ENCODE measurements at regions not wholly inside any gene's neighbourhood (a gene's known extent, or its start where the extent isn't known, plus 50 kb on each side); places are given as distances from the start of the nearest gene placed in this dataset.

- Histone ChIP-seq H2BK15ac (ENCODE audit: low read length) (no peak overlapping the region), H2BK5ac (ENCODE audit: low read length) (no peak overlapping the region), H2BK120ac (ENCODE audit: low read depth, low read length) (no peak overlapping the region), H3K27ac (replicated peaks; ENCODE audit: low read length) (no peak overlapping the region), H3K9ac (ENCODE audit: low read depth, low read length, poor library complexity) (no peak overlapping the region), H4K8ac (ENCODE audit: low read depth, low read length) (no peak overlapping the region), H3K4me3 (ENCODE audit: low read length in 2 of 2) (no peak overlapping the region), H3K23ac (ENCODE audit: low read depth, low read length, poor library complexity) (no peak overlapping the region), H2BK12ac (ENCODE audit: low read length) (no peak overlapping the region), H4K91ac (ENCODE audit: low read depth, low read length, poor library complexity) (no peak overlapping the region), H3K14ac (ENCODE audit: low read length) (no peak overlapping the region), H3K4ac (ENCODE audit: low read length) (no peak overlapping the region), H2AK5ac (ENCODE audit: low read depth, low read length) (no peak overlapping the region), H3K36me3 (replicated peaks in 1 of 2; ENCODE audit: control insufficient read depth in 2 of 2, insufficient read depth in 2 of 2, low read length in 2 of 2) (no peaks in the 10 kb centered on the region), H3K27me3 (ENCODE audit: control insufficient read depth in 3 of 3, insufficient read depth in 3 of 3, low read depth in 1 of 3, low read length in 3 of 3) (no peaks in the 10 kb centered on the region), H3K9me3 (replicated peaks in 1 of 2; ENCODE audit: control insufficient read depth in 2 of 2, insufficient read depth in 1 of 2, low read depth in 1 of 2, low read length in 2 of 2) (peaks cover 3 to 5% of the 10 kb centered on the region in 2 donors), H3K4me1 (ENCODE audit: control insufficient read depth in 2 of 2, insufficient read depth in 1 of 2, low read depth in 1 of 2, low read length in 2 of 2) (peaks cover 0 to 11% of the 10 kb centered on the region in 2 donors), H3K4me2 (ENCODE audit: insufficient read depth, low read length, poor library complexity, severe bottlenecking) (no peak overlapping the region), H3K18ac (ENCODE audit: low read length) (no peak overlapping the region), H3K79me1 (ENCODE audit: low read depth, low read length) (no peaks in the 10 kb centered on the region), H2AFZ (ENCODE audit: low read length) (no peak overlapping the region)
- no peak for DNase-seq (ENCODE audit: low spot score)
- WGBS, 2 donors (ENCODE audit: extremely low coverage in 2 of 2, insufficient read length in 2 of 2, insufficient replicate concordance in 1 of 2): no CpG with 5 or more reads among the region's 1 CpG
These were observed 54.7 kb upstream of the PRLR start for GRCh38 chr5:35285011-35285410.

GRCh38 chr5:35284364-35284763, 54.1 kb upstream of the PRLR start:
- H3K27me3 ChIP-seq (ENCODE audit: control insufficient read depth in 3 of 3, insufficient read depth in 3 of 3, low read depth in 1 of 3, low read length in 3 of 3): no peaks in the 10 kb centered on the region
- H3K4me3 ChIP-seq (ENCODE audit: low read length in 2 of 2): no peak overlapping the region
- H3K9ac ChIP-seq (ENCODE audit: low read depth, low read length, poor library complexity): no peak overlapping the region
- H3K4me2 ChIP-seq (ENCODE audit: insufficient read depth, low read length, poor library complexity, severe bottlenecking): no peak overlapping the region
- no peak overlapping the region for H3K23ac ChIP-seq (ENCODE audit: low read depth, low read length, poor library complexity)
- no peak overlapping the region for H2BK5ac ChIP-seq (ENCODE audit: low read length)
- no peak overlapping the region for H2AK5ac ChIP-seq (ENCODE audit: low read depth, low read length)
- H4K91ac ChIP-seq (ENCODE audit: low read depth, low read length, poor library complexity): no peak overlapping the region
- DNase-seq (ENCODE audit: low spot score): no peak
- no peak overlapping the region for H3K27ac ChIP-seq (replicated peaks; ENCODE audit: low read length)
- H3K36me3 ChIP-seq (replicated peaks in 1 of 2; ENCODE audit: control insufficient read depth in 2 of 2, insufficient read depth in 2 of 2, low read length in 2 of 2): no peaks in the 10 kb centered on the region
- H4K8ac ChIP-seq (ENCODE audit: low read depth, low read length): no peak overlapping the region
- peaks cover 3 to 5% of the 10 kb centered on the region in 2 donors for H3K9me3 ChIP-seq (replicated peaks in 1 of 2; ENCODE audit: control insufficient read depth in 2 of 2, insufficient read depth in 1 of 2, low read depth in 1 of 2, low read length in 2 of 2)
- H2BK15ac ChIP-seq (ENCODE audit: low read length): no peak overlapping the region
- no peak overlapping the region for H3K4ac ChIP-seq (ENCODE audit: low read length)
- no peaks in the 10 kb centered on the region for H3K79me1 ChIP-seq (ENCODE audit: low read depth, low read length)
- H2AFZ ChIP-seq (ENCODE audit: low read length): no peak overlapping the region
- no peak overlapping the region for H3K14ac ChIP-seq (ENCODE audit: low read length)
- peaks cover 0 to 11% of the 10 kb centered on the region in 2 donors for H3K4me1 ChIP-seq (ENCODE audit: control insufficient read depth in 2 of 2, insufficient read depth in 1 of 2, low read depth in 1 of 2, low read length in 2 of 2)
- H2BK12ac ChIP-seq (ENCODE audit: low read length): no peak overlapping the region
- H3K18ac ChIP-seq (ENCODE audit: low read length): no peak overlapping the region
- H2BK120ac ChIP-seq (ENCODE audit: low read depth, low read length): no peak overlapping the region

- no peak overlapping the region for H2AK5ac ChIP-seq (ENCODE audit: low read depth, low read length)
- no peak overlapping the region for H3K4me3 ChIP-seq (ENCODE audit: low read length in 2 of 2)
- H2AFZ ChIP-seq (ENCODE audit: low read length): no peak overlapping the region
- H3K27me3 ChIP-seq (ENCODE audit: control insufficient read depth in 3 of 3, insufficient read depth in 3 of 3, low read depth in 1 of 3, low read length in 3 of 3): no peaks in the 10 kb centered on the region
- H3K9ac ChIP-seq (ENCODE audit: low read depth, low read length, poor library complexity): no peak overlapping the region
- H3K27ac ChIP-seq (replicated peaks; ENCODE audit: low read length): no peak overlapping the region
- peaks cover 0 to 11% of the 10 kb centered on the region in 2 donors for H3K4me1 ChIP-seq (ENCODE audit: control insufficient read depth in 2 of 2, insufficient read depth in 1 of 2, low read depth in 1 of 2, low read length in 2 of 2)
- no peak overlapping the region for H2BK12ac ChIP-seq (ENCODE audit: low read length)
- H3K36me3 ChIP-seq (replicated peaks in 1 of 2; ENCODE audit: control insufficient read depth in 2 of 2, insufficient read depth in 2 of 2, low read length in 2 of 2): no peaks in the 10 kb centered on the region
- no peak overlapping the region for H4K91ac ChIP-seq (ENCODE audit: low read depth, low read length, poor library complexity)
- H3K18ac ChIP-seq (ENCODE audit: low read length): no peak overlapping the region
- H2BK5ac ChIP-seq (ENCODE audit: low read length): no peak overlapping the region
- no peak for DNase-seq (ENCODE audit: low spot score)
- H3K14ac ChIP-seq (ENCODE audit: low read length): no peak overlapping the region
- WGBS, 2 donors (ENCODE audit: extremely low coverage in 2 of 2, insufficient read length in 2 of 2, insufficient replicate concordance in 1 of 2): no CpG with 5 or more reads among the region's 1 CpG
- no peaks in the 10 kb centered on the region for H3K79me1 ChIP-seq (ENCODE audit: low read depth, low read length)
- H4K8ac ChIP-seq (ENCODE audit: low read depth, low read length): no peak overlapping the region
- no peak overlapping the region for H2BK15ac ChIP-seq (ENCODE audit: low read length)
- H3K23ac ChIP-seq (ENCODE audit: low read depth, low read length, poor library complexity): no peak overlapping the region
- no peak overlapping the region for H3K4ac ChIP-seq (ENCODE audit: low read length)
- H3K4me2 ChIP-seq (ENCODE audit: insufficient read depth, low read length, poor library complexity, severe bottlenecking): no peak overlapping the region
- no peak overlapping the region for H2BK120ac ChIP-seq (ENCODE audit: low read depth, low read length)
- H3K9me3 ChIP-seq (replicated peaks in 1 of 2; ENCODE audit: control insufficient read depth in 2 of 2, insufficient read depth in 1 of 2, low read depth in 1 of 2, low read length in 2 of 2): peaks cover 3 to 5% of the 10 kb centered on the region in 2 donors
These were observed 52.5 kb upstream of the PRLR start for GRCh38 chr5:35282810-35283209.

- H3K27me3 ChIP-seq (ENCODE audit: control insufficient read depth in 3 of 3, insufficient read depth in 3 of 3, low read depth in 1 of 3, low read length in 3 of 3): no peaks in the 10 kb centered on the region
- H2BK120ac ChIP-seq (ENCODE audit: low read depth, low read length): no peak overlapping the region
- H3K36me3 ChIP-seq (replicated peaks in 1 of 2; ENCODE audit: control insufficient read depth in 2 of 2, insufficient read depth in 2 of 2, low read length in 2 of 2): no peaks in the 10 kb centered on the region
- DNase-seq (ENCODE audit: low spot score): no peak
- no peak overlapping the region for H4K8ac ChIP-seq (ENCODE audit: low read depth, low read length)
- H3K9ac ChIP-seq (ENCODE audit: low read depth, low read length, poor library complexity): no peak overlapping the region
- WGBS, 2 donors (ENCODE audit: extremely low coverage in 2 of 2, insufficient read length in 2 of 2, insufficient replicate concordance in 1 of 2): no CpG with 5 or more reads among the region's 2 CpGs
- no peak overlapping the region for H3K4me3 ChIP-seq (ENCODE audit: low read length in 2 of 2)
- no peak overlapping the region for H3K14ac ChIP-seq (ENCODE audit: low read length)
- no peak overlapping the region for H2BK12ac ChIP-seq (ENCODE audit: low read length)
- no peak overlapping the region for H2AFZ ChIP-seq (ENCODE audit: low read length)
- H3K4ac ChIP-seq (ENCODE audit: low read length): no peak overlapping the region
- H2BK15ac ChIP-seq (ENCODE audit: low read length): no peak overlapping the region
- no peak overlapping the region for H3K27ac ChIP-seq (replicated peaks; ENCODE audit: low read length)
- H2AK5ac ChIP-seq (ENCODE audit: low read depth, low read length): no peak overlapping the region
- no peak overlapping the region for H3K4me2 ChIP-seq (ENCODE audit: insufficient read depth, low read length, poor library complexity, severe bottlenecking)
- H3K9me3 ChIP-seq (replicated peaks in 1 of 2; ENCODE audit: control insufficient read depth in 2 of 2, insufficient read depth in 1 of 2, low read depth in 1 of 2, low read length in 2 of 2): peaks cover 3 to 5% of the 10 kb centered on the region in 2 donors
- no peak overlapping the region for H3K23ac ChIP-seq (ENCODE audit: low read depth, low read length, poor library complexity)
- H3K4me1 ChIP-seq (ENCODE audit: control insufficient read depth in 2 of 2, insufficient read depth in 1 of 2, low read depth in 1 of 2, low read length in 2 of 2): peaks cover 0 to 11% of the 10 kb centered on the region in 2 donors
- no peak overlapping the region for H4K91ac ChIP-seq (ENCODE audit: low read depth, low read length, poor library complexity)
- no peak overlapping the region for H2BK5ac ChIP-seq (ENCODE audit: low read length)
- H3K18ac ChIP-seq (ENCODE audit: low read length): no peak overlapping the region
- H3K79me1 ChIP-seq (ENCODE audit: low read depth, low read length): no peaks in the 10 kb centered on the region
These were observed 51.3 kb upstream of the PRLR start for GRCh38 chr5:35281613-35282012.

All from neuronal stem cell (in vitro differentiated cells).